ENCODE measurements at regions not wholly inside any gene's neighbourhood (a gene's known extent, or its start where the extent isn't known, plus 50 kb on each side); places are given as distances from the start of the nearest gene placed in this dataset.

DNA sequence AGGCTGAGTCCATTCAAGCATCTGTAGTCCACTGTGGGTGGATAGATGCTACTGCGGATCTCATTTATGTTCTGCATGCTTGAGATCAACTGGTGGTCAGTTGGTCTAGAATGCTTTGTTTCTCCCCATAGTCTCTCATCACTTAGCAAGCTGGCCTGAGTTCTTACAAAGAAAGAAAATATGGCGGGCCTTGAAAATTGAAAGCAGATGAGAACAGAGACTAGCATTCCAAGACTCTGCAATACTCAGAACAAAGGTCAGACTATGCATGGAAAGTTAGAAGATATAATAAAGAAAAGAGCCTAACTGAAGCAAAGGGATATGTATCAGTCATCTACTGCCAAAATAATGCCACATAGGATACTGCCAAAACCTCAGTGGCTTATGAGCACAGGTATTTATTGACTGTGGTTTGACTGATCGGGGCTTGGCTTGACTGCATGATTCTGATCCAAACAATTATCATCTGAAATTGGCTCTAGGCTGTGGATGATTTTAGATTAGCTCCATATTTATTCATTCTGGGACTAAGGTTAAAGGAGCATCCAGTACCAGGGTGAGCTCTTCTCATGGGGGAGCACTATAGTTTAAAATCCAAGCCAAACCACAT is 258.9 kb downstream of the TAF11L14 start:
- no peak for DNase-seq (ENCODE audit: low read depth)

DNA sequence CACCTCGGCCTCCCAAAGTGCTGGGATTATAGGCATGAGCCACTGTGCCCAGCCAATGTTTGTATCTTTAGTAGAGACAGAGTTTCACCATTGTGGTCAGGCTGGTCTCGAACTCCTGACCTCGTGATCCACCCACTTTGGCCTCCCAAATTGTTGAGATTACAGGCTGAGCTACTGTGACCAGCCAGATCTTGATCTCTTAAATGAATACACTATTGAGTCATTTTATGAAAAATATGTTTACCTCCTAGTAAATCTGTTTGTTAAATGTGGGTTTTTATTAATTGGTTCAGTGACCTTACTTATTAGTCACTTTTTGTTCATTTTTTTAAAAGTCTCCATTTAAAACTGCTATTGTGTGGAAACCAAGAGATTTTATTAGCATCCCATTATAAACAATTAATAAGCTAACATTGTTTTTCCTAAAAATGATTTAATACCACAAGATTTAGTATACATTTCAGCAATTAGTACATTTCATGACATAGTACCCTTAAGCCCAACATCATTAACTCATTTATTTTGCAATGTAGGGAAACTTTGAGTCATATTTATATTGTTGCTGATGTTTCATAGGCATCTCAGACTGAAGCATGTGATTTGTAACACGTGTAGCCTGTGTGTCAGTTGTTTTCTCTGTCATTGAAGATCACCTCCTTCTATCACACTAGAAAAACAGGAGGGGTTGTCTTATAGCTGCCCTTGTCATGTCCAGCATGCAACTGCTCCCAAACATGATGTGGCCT is 261.2 kb downstream of the TAF11L14 start:
- no peak for DNase-seq (ENCODE audit: low read depth)

DNA sequence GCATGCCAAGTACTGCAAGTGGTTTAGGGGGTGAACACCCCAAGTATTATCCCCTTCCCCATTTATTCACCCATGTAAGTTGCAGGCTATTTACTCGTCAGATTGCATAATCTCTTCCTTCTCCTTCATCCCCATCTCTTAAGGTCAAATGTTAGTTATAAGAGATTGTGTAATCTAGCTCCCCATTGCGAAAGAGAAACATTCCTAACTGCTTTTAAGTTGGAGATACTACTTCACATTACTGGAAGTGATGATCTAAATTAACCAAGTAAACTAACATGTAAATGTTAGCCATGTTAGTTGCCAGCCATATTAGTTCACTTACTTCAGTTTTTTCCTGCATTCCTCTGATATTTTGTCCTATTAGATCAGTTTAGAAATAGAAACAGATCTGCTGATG is 262.3 kb downstream of the TAF11L14 start:
- no peak for DNase-seq (ENCODE audit: low read depth)

GRCh38 chr5:17897776-17898175 is 263.5 kb downstream of the TAF11L14 start:
- no peak for DNase-seq (ENCODE audit: low read depth)

GRCh38 chr5:17898766-17899165 is 264.5 kb downstream of the TAF11L14 start:
- DNase-seq (ENCODE audit: low read depth) = no peak

DNA sequence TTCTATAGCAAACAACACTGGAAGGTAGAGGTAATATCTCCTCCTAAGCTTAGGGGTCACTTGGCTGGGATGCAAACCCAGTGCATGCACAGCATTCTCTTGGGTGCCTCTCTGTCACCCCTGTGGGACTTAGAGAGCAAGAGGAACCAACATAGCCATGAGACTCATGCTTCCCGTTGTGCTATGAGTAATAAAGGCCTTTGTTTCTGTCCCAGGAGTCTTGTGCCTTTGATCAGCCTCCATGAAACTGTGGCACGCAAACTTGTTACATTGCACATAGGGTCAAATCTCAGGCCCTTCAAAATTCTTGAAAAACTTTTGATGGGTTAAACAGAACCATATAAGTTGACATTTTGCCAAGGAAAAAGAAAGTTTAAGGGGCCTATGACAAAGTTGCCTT is 272.8 kb downstream of the TAF11L14 start:
- no peak for DNase-seq (ENCODE audit: low read depth)

- no peak for DNase-seq (ENCODE audit: low read depth)
These were observed 276.1 kb downstream of the TAF11L14 start for GRCh38 chr5:17910318-17910717.

- no peak for DNase-seq (ENCODE audit: low read depth)
These were observed 278.5 kb downstream of the TAF11L14 start for GRCh38 chr5:17912794-17913193.

GRCh38 chr5:17916446-17916845 is 282.2 kb downstream of the TAF11L14 start:
- DNase-seq (ENCODE audit: low read depth) = no peak

GRCh38 chr5:17917465-17917864 is 283.2 kb downstream of the TAF11L14 start:
- no peak for DNase-seq (ENCODE audit: low read depth)

DNA sequence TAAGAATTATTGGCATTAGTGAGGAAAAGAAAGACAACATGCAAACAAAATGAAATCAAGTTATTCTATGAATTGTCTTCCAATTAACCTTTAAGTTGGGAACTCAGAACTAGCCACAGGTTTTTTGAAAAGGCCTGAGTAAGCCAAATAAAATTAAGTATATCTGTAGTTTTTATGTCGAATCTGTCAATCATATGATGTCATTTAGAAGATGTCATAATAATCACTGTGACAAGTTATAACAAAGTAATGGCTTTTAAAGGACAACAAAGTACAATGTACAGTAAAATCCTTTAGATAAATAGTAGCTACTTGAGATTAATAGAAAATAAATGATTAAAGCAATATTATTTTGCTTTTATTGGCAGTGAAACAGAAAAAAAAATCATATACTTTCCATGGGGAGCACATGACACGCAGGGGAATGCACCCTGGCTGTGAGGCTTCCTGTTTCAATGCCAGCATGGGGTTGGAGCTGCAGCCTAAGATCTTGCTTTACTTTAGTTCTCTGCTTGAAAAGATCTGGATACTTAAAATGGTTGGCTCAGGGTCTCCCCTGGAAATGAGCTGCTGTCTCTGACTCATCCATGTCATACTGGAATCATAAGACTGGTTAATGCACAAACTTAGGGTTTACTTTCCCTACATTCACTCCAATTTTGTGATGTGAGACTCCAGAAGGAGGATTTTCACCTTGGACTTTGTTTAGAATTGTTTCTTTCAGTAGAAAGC is 284.3 kb downstream of the TAF11L14 start:
- no peak for DNase-seq (ENCODE audit: low read depth)

- DNase-seq (ENCODE audit: low read depth) = no peak
These were observed 291.0 kb downstream of the TAF11L14 start for GRCh38 chr5:17925276-17925675.

GRCh38 chr5:17928581-17928981 is 294.3 kb downstream of the TAF11L14 start:
- no peak for DNase-seq (ENCODE audit: low read depth)

- no peak for DNase-seq (ENCODE audit: low read depth)
These were observed 294.9 kb downstream of the TAF11L14 start for GRCh38 chr5:17929171-17929570.

DNA sequence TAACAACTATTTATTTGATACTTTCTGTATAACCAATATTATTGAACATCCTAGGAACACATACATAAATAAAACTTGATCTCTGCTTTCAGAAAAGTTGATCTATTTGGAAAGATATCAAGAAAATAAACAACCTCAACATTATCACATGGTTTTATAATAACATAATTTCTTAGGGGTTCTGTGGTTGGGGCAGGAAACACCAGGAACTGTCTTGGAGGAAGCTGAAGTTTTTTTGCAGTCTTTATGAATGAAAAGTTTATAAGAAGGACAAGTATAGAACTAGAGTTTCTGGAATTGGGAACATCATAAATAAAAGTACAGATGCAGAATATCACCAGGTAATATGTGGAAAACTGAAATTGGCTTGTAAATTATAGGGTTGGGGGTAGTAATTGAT is 296.1 kb downstream of the TAF11L14 start:
- DNase-seq (ENCODE audit: low read depth) = no peak

GRCh38 chr5:17944046-17944445 is 309.8 kb downstream of the TAF11L14 start:
- DNase-seq (ENCODE audit: low read depth) = no peak

- DNase-seq (ENCODE audit: low read depth) = no peak
These were observed 312.8 kb downstream of the TAF11L14 start for GRCh38 chr5:17947029-17947428.

- DNase-seq (ENCODE audit: low read depth) = no peak
These were observed 317.3 kb downstream of the TAF11L14 start for GRCh38 chr5:17951392-17952169.

- no peak for DNase-seq (ENCODE audit: low read depth)
These were observed 318.0 kb downstream of the TAF11L14 start for GRCh38 chr5:17952231-17952630.

DNA sequence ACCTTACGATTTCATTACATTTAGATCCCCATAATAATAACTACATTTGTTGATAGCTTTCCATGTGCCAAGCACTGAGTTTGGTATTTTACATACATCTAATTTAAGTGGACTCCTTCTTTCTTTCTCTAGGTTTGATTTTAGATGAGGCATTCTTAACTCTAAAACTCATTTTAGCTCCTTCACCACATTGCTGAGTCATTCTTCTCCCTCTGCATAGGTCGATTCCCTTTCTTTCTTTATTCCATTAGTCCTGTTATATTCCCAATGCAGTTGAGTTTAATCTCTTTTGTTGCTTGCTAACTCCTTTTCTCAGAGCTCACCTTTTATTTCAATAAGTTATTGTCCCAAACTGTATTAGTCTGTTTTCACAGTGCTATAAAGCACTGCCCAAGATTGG is 329.8 kb downstream of the TAF11L14 start:
- DNase-seq (ENCODE audit: low read depth) = no peak

DNA sequence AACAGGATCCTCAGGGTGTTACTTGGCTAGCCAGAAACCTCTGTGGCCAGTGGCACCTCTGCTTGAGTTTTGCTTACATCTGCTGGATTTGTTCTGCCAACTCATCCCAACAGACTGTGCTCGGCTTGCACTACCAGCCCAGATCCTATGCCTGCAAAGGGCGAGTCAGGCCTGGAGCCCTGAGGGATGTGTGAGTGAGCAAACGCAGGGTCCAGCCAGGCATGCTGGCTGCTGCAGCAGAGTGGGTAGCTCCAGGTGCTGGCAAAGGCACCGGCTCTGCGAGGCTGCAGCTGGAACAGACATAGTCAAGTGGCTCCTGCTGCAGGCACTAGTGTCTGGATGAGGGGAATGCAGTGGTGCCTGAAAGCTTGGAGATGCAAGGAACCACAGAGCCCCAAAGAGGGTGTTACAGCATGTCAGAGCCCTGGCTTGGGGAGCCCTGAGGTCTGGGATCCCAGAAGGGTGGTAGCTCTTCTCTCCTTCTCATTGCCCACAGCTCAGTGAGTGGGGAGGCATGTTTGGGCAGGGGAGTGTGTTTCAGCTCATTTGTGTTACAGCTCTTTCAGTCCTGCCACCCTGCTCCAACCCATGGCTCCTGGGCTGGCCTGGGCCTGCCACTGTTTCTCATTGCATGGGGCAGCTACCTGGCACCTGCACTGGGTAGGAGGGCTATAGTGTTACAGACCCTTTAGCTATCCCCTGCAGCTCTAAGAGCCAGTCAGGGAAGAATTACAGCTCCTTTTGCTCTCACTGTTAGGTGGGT is 332.6 kb downstream of the TAF11L14 start:
- DNase-seq (ENCODE audit: low read depth) = no peak

GRCh38 chr5:17976404-17976803 is 342.1 kb downstream of the TAF11L14 start:
- no peak for DNase-seq (ENCODE audit: low read depth)

All from GM04503 (cell line).